Sciatic nerve (tissue), 2 donors: ENCODE measurements at regions not wholly inside any gene's neighbourhood (a gene's known extent, or its start where the extent isn't known, plus 50 kb on each side); places are given as distances from the start of the nearest gene placed in this dataset.
"Not testable (repeated sequence)": the region's sequence is repeated elsewhere in the genome, so short reads cannot be mapped to it uniquely, and the experiment has no call there.

Source experiments
- ATAC-seq: fragments of 200-7000 bp; cut with Tn5 transposase; one replicate; pipeline ENCODE4 v1.9.1; 2020; ENCODE audit warnings: mild to moderate bottlenecking, moderate library complexity
- DNase-seq: peaks from one replicate; pipeline ENCODE4 v3.0.0-alpha.2; 2020; ENCODE audit warnings: low spot score
- intact Hi-C: fragments of 100-400 bp; cut with DNase I; formaldehyde crosslinking; loops from one replicate; pipeline ENCODE4 v1.14.2; 2022
- donor health status: DM: no; HTN: no; CAD: no.
- donor health status: DM: no; HTN: no; CAD: no.

GRCh38 chr2:51953931-51954330, 922.0 kb upstream of the NRXN1 start:
- DNase-seq (no peak), ATAC-seq (no peak)
- intact Hi-C loops, result no loop called here

DNA sequence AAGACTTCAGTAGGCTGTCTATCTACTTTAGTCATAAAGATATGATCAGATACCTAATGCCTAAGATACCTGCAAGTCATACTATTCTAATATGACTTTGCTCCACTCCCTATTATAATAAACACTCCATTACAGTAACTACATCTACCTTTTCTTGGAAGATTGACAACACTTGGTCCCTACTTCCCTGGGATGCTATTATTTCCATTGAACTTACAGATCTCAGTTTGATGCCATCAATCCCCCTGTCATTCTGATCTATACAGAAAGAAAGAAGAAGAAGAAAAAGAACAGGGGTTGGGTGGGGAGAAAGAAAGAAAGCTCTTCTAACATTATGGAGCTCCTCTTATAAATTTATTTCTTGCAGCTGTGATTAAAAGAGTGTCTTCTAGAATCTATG, 889.1 kb upstream of the NRXN1 start:
- intact Hi-C loops, result no loop called here
- ATAC-seq (no peak), DNase-seq (no peak)

DNA sequence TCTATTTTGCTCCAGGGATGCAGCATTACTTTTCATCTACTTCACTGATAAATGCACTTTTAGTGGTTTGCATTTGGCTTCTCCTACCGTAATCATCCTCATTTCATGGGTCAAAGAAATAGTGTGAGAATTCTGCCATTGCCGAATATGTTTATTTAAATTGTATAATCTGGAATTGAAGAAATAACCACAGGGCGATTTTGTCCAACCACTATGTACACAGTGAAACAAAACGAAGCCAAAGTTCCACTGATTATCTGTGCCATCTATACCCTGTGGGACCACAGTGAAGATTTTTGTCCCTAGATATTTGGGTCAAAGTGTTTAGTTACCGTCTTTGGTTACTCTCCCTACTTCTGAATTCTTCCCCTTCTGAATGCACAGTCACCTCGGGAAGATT, 888.6 kb upstream of the NRXN1 start:
- intact Hi-C loops, result no loop called here
- no peak for ATAC-seq
- no peak for DNase-seq

- intact Hi-C loops, result no loop called here
Observed at GRCh38 chr2:51919395-51919794, 887.5 kb upstream of the NRXN1 start.

DNA sequence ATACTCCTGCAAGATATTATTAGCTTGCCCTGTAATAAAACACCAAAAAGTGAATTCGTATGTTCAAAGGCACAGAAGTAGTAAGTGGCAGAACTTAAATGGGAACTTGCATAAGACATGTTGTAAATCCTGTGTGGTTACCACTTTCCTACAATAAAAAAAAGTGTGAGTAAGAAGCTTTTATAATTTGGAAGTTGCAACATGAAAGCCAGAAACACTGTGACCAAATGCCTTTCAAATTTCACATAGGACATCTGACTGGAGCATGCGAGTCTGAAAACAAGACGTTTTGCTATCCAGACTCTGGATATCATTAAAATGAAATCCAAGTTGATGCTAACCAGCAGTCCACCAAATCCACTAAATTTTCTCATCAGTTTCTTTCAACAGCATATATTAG, 886.2 kb upstream of the NRXN1 start:
- intact Hi-C loops, result no loop called here
- DNase-seq (no peak), ATAC-seq (no peak)

More at GRCh38 chr2:51919395-51919794, 887.5 kb upstream of the NRXN1 start:
- ATAC-seq, result no peak
- no peak for DNase-seq

DNA sequence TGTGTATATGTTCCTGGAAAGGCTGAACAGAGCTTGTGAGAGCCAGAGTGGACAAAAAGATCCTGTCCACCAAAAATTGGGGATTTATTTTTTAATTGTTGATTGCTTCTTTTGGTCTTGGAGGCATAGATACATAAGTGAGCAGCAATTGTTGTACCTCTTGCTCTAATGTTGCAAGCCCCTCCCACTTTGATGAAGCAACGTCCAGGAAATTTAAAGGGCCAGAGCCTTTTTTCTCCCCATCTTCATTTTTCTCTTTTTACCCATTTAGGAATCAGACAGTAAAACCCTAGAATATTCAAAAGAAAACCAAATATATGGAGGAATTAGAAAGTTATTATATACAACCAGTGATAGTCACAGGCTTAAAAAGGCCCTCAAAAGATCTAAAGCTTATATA, 871.8 kb upstream of the NRXN1 start:
- intact Hi-C loops, result no loop called here
- no peak for DNase-seq

DNA sequence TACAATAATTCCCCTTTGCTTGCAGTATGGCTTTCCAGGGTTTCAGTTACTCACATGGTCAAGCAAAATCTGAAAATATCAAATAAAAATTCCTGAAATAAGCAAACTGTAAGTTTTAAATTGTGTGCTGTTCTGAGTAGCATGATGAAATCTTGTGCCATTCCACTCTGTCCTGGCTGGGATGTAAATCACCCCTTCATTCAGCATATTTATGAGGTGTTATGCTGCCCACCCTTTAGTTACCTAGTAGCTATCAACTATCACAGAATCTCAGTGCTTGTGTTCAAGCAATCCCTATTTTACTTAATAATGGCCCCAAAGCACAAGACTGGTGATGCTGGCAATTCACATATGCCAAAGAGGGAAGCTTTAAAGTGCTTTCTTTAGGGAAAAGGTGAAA, 867.7 kb upstream of the NRXN1 start:
- ATAC-seq (no peak), DNase-seq (no peak)
- intact Hi-C loops, result no loop called here

More for the DNA sequence above, 871.8 kb upstream of the NRXN1 start:
- no peak for ATAC-seq

DNA sequence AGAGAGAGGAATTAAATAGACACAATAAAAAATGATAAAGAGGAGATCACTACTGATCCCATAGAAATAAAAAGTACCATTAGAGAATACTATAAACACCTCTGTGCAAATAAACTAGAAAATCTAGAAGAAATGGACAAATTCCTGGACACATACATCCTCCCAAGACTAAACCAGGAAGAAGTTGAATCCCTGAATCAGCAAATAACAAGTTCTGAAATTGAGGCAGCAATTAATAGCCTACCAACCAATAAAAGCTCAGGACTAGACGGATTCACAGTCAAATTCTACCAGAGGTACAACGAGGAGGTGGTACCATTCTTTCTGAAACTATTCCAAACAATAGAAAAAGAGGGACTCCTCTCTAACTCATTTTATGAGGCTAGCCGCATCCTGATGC, 862.7 kb upstream of the NRXN1 start:
- not testable (repeated sequence) for ATAC-seq

DNA sequence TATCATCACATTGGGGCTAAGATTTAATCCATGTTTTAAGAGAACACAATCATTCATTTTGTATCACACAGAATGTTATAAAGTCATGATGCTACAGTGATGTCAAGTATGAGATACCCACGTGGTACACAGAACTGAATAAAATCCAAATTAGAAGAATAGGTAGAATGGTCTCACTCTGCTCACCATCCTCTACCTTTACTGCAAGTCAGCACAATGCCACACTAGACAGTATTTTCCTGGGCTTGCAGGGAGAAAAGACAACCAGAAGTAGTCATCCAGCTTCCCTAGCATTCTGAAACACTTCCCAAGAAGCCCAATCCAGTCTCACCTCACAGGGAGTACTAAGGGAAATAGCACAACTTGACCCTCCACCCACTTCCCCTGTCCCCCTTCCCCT, 856.2 kb upstream of the NRXN1 start:
- DNase-seq (no peak), ATAC-seq (no peak)
- intact Hi-C loops, result no loop called here

More for the DNA sequence above, 862.7 kb upstream of the NRXN1 start:
- DNase-seq, intact Hi-C loops: not testable (repeated sequence)

GRCh38 chr2:51881673-51882072, 849.7 kb upstream of the NRXN1 start:
- intact Hi-C loops, result no loop called here
- DNase-seq, result no peak

GRCh38 chr2:51880153-51880552, 848.2 kb upstream of the NRXN1 start:
- no peak for ATAC-seq
- no peak for DNase-seq
- intact Hi-C loops, result no loop called here

More at GRCh38 chr2:51881673-51882072, 849.7 kb upstream of the NRXN1 start:
- no peak for ATAC-seq

GRCh38 chr2:51866361-51866760, 834.4 kb upstream of the NRXN1 start:
- no peak for DNase-seq
- ATAC-seq, result no peak
- intact Hi-C loops, result no loop called here

DNA sequence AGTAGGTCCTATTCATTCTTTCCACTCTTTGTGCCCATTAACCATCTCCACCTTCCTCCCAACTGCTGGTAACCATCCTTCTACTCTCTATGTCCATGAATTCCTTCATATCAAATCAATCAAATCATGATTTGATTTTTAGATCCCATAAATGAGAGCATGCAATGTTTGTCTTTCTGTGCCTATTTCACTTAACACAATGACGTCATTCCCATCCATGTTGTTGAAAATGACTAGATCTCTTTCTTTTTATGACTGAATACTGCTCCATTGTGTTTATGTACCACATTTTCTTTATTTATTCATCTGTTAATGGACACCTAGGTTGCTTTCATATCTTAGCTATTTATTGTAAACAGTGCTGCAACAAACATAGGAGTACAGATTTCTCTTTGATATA, 827.3 kb upstream of the NRXN1 start:
- intact Hi-C loops, result no loop called here
- DNase-seq, result no peak
- no peak for ATAC-seq

- intact Hi-C loops, result no loop called here
- DNase-seq (no peak), ATAC-seq (no peak)
Observed at GRCh38 chr2:51855683-51856082, 823.8 kb upstream of the NRXN1 start.

GRCh38 chr2:51846796-51847195, 814.9 kb upstream of the NRXN1 start:
- no peak for ATAC-seq
- no peak for DNase-seq

DNA sequence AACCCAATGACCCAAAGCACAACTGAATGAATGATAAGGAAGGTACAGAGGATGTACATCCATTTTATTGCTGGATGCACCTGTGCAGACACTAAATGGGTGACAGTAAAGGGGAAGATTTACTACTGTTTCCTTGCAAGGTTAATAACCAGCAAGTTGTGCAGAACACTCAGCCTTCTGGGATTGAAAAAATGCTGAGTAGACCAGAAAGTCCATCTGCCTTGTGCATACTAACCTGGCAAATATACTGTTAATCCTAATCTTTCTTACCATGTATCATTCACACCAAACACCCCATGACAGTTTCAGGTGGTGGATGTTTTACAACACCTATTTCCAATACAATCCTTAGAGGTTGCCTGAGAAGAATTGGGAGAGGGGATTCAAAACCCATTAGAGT, 814.1 kb upstream of the NRXN1 start:
- intact Hi-C loops, result no loop called here

More at GRCh38 chr2:51846796-51847195, 814.9 kb upstream of the NRXN1 start:
- intact Hi-C loops, result no loop called here

GRCh38 chr2:51844596-51844995, 812.7 kb upstream of the NRXN1 start:
- intact Hi-C loops, result no loop called here
- ATAC-seq, result no peak
- DNase-seq, result no peak

More for the DNA sequence above, 814.1 kb upstream of the NRXN1 start:
- ATAC-seq (no peak), DNase-seq (no peak)

DNA sequence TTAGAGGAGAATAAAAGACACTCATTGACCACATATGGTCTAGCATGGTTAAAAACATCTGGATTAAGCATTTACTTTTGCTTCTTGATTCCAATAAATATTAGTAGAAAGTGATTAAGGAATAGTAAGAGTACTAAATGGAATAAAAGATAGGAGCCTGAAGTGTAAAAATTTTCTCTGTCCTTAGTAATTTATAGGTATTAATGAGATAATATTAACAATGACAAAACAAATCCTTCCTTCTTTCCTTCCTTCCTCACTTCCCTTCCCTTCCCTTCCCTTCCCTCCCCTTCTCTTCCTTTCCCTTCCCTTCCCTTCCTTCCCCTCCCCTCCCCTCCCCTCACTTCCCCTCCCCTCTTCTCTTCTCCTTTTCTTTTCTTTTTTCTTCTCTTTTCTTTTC, 797.5 kb upstream of the NRXN1 start:
- intact Hi-C loops, result no loop called here
- DNase-seq (no peak), ATAC-seq (no peak)

GRCh38 chr2:51825823-51826222, 793.9 kb upstream of the NRXN1 start:
- intact Hi-C loops, result no loop called here
- ATAC-seq (no peak), DNase-seq (no peak)

DNA sequence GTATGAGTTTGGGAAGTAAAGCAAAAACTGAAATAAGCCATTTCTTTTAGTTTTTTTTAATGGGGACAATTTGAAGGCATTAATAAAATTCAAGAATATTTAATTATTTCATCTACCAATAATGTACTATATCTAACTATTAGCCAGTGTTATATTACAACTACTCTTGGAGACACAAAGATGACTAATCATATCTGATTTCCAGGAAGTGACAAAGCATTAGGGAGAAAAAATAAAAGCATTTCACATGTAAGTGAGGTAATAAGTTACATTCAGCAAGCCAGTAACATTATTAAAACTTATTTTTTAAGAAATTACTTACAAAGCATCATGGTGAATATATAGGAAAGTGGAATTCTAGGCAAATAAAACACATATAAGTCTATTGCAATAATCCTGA, 781.3 kb upstream of the NRXN1 start:
- intact Hi-C loops, result no loop called here
- no peak for DNase-seq
- ATAC-seq, result no peak

DNA sequence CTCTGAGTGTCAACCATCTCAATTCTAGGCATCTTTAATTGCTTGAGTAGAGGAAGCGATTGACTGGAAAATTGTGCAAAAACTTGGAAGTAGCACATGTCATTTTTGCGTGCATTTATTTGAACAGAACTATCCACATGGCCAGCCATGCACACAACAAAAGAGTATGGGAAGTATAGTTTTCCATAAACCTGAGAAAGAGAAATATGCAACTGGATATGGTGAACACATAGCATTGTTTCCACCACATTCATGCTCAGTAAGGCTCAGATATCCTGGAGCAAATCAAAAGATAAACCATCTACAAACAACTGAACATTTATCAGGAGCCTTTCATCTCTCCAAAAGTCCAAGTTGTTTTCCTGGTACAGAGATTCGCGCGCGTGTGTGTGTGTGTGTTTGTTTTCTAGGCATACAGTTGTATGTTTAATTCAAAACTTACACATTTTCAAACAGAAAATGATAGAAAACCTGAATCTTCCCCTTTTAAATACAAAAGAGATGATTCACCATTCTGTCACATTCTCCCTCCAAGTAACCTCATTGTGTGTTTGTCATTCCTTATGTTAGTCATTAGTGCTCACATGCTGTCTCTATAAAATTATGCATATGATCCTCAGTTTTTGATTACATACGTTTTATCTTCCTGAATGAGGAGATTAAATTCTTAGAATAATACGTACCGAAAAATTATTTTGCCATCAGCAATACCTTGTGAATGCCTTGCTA, 780.4 kb upstream of the NRXN1 start:
- ATAC-seq (no peak), DNase-seq (no peak)
- intact Hi-C loops, result no loop called here
